NB4 (cell line): ENCODE measurements at regions not wholly inside any gene's neighbourhood (a gene's known extent, or its start where the extent isn't known, plus 50 kb on each side); places are given as distances from the start of the nearest gene placed in this dataset.

Source experiments
- MYC ChIP-seq: IDR thresholded peaks from 2 replicates; pipeline ENCODE4 v1.6.1; 2011; ENCODE audit warnings: low read depth, low read length
- POLR2A ChIP-seq: IDR thresholded peaks from 2 replicates; pipeline ENCODE4 v1.6.1; 2011; ENCODE audit warnings: mild to moderate bottlenecking; ENCODE audit not compliant: insufficient read length; ENCODE audit errors: extremely low read depth
- TF ChIP-seq, protein P1 (sequence below): IDR thresholded peaks from one replicate; pipeline ENCODE4 v1.5.1; 2012; ENCODE audit warnings: low read depth, low read length
- TF ChIP-seq, protein P2 (sequence below): IDR thresholded peaks from 2 replicates; pipeline ENCODE4 v1.6.1; 2011; ENCODE audit warnings: low read depth, low read length

DNA sequence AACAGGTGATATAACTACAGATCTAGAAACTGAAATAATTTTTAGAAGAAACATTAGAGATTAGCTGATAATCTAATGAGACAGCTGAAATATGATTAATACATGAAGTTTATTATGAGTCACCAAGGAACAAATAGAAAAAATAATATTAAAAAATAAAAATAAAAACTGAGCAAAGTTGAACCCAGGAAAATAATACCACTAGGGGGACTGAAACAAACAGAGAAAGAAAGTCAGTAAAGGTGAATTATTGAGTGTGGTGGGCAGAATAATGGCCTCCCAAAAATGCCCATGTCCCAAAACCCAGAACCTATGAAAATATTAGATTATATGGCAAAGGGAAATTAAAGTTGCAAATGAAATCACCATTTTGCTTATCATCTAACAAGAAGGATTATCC, 820.7 kb upstream of the INTU start:
- TF ChIP-seq, protein P1, sequence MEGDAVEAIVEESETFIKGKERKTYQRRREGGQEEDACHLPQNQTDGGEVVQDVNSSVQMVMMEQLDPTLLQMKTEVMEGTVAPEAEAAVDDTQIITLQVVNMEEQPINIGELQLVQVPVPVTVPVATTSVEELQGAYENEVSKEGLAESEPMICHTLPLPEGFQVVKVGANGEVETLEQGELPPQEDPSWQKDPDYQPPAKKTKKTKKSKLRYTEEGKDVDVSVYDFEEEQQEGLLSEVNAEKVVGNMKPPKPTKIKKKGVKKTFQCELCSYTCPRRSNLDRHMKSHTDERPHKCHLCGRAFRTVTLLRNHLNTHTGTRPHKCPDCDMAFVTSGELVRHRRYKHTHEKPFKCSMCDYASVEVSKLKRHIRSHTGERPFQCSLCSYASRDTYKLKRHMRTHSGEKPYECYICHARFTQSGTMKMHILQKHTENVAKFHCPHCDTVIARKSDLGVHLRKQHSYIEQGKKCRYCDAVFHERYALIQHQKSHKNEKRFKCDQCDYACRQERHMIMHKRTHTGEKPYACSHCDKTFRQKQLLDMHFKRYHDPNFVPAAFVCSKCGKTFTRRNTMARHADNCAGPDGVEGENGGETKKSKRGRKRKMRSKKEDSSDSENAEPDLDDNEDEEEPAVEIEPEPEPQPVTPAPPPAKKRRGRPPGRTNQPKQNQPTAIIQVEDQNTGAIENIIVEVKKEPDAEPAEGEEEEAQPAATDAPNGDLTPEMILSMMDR, result no peak
- TF ChIP-seq POLR2A, result no peak
- TF ChIP-seq, protein P2, sequence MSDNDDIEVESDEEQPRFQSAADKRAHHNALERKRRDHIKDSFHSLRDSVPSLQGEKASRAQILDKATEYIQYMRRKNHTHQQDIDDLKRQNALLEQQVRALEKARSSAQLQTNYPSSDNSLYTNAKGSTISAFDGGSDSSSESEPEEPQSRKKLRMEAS, result no peak
- no peak for TF ChIP-seq MYC
